GM12872 (cell line): ENCODE measurements at regions not wholly inside any gene's neighbourhood (a gene's known extent, or its start where the extent isn't known, plus 50 kb on each side); places are given as distances from the start of the nearest gene placed in this dataset.

Experiments used
- CTCF ChIP-seq: IDR thresholded peaks from 3 replicates; pipeline ENCODE4 v1.5.1; 2011; ENCODE audit warnings: low read depth, mild to moderate bottlenecking, low read length, moderate library complexity; ENCODE audit not compliant: insufficient read depth

- no peak for TF ChIP-seq CTCF
Observed at GRCh38 chr13:109657395-109657794, 129.0 kb downstream of the IRS2 start.

- TF ChIP-seq CTCF = no peak
Observed at GRCh38 chr13:109656206-109656605, 130.2 kb downstream of the IRS2 start.

- TF ChIP-seq CTCF = no peak
Observed at GRCh38 chr13:109655611-109656010, 130.8 kb downstream of the IRS2 start.

GRCh38 chr13:109655206-109655600 is 131.2 kb downstream of the IRS2 start:
- no peak for TF ChIP-seq CTCF

- no peak for TF ChIP-seq CTCF
Observed at GRCh38 chr13:109654341-109655205, 131.8 kb downstream of the IRS2 start.

- TF ChIP-seq CTCF = no peak
Observed at GRCh38 chr13:109652531-109652930, 133.9 kb downstream of the IRS2 start.

- no peak for TF ChIP-seq CTCF
Observed at GRCh38 chr13:109651854-109652253, 134.5 kb downstream of the IRS2 start.
